ENCODE measurements at regions not wholly inside any gene's neighbourhood (a gene's known extent, or its start where the extent isn't known, plus 50 kb on each side); places are given as distances from the start of the nearest gene placed in this dataset.

- no peak for TF ChIP-seq ZNF274 (IDR thresholded peaks at IDR 0.05; ENCODE audit: low read depth, low read length)
- TF ChIP-seq YY1 (IDR thresholded peaks at IDR 0.05; ENCODE audit: insufficient read depth, insufficient read length) = no peak
Observed at GRCh38 chr9:106657926-106658325, 205.0 kb upstream of the ZNF462 start.
